ENCODE measurements at regions not wholly inside any gene's neighbourhood (a gene's known extent, or its start where the extent isn't known, plus 50 kb on each side); places are given as distances from the start of the nearest gene placed in this dataset.

DNA sequence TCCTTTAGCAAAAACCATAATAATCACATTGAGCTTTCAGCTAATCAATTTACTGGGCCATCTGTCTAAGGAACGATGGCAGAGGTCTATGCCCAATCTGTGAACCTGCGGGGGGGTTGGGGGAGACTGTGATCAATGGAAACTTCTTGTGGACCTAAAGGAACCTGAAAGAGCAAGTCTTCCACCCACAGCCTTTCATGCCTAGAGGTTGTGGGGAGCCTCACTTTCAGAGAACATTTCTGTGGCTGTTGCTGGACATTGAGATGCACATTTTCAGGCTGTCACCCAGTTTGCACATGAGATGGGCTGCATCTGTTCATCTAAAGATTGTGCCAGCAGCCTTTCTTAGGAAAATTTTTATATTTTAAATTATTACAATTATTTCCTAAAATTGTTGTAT, 310.0 kb upstream of the SPTLC3 start:
- no peak for DNase-seq (ENCODE audit: low read depth, low spot score)
- no peak overlapping the region for H3K9ac ChIP-seq (ENCODE audit: control insufficient read depth, extremely low read depth, insufficient read depth, low read length)
- H3K27me3 ChIP-seq (ENCODE audit: control insufficient read depth, extremely low read depth, insufficient read depth, low read length): no peaks in the 10 kb centered on the region
- no peak overlapping the region for H3K4me3 ChIP-seq (ENCODE audit: control insufficient read depth in 2 of 3, extremely low read depth in 1 of 3, insufficient read depth in 2 of 3, low read depth in 1 of 3, low read length in 3 of 3)
- no peaks in the 10 kb centered on the region for H3K9me1 ChIP-seq (ENCODE audit: control insufficient read depth, extremely low read depth, insufficient read depth, low read length)
- H3K36me3 ChIP-seq (ENCODE audit: control insufficient read depth in 2 of 2, extremely low read depth in 1 of 2, insufficient read depth in 2 of 2, low read length in 2 of 2): no peaks in the 10 kb centered on the region
- no peak overlapping the region for H3K4me2 ChIP-seq (ENCODE audit: control insufficient read depth, extremely low read depth, insufficient read depth, low read depth, low read length)
- no peaks in the 10 kb centered on the region for H3K9me3 ChIP-seq (ENCODE audit: control insufficient read depth, low read depth, low read length)
- H3K27ac ChIP-seq (ENCODE audit: control insufficient read depth, insufficient read depth, low read length): no peak overlapping the region
- no peaks in the 10 kb centered on the region for H3K79me2 ChIP-seq (ENCODE audit: control insufficient read depth, insufficient read depth, low read length)
- TF ChIP-seq, protein P1, sequence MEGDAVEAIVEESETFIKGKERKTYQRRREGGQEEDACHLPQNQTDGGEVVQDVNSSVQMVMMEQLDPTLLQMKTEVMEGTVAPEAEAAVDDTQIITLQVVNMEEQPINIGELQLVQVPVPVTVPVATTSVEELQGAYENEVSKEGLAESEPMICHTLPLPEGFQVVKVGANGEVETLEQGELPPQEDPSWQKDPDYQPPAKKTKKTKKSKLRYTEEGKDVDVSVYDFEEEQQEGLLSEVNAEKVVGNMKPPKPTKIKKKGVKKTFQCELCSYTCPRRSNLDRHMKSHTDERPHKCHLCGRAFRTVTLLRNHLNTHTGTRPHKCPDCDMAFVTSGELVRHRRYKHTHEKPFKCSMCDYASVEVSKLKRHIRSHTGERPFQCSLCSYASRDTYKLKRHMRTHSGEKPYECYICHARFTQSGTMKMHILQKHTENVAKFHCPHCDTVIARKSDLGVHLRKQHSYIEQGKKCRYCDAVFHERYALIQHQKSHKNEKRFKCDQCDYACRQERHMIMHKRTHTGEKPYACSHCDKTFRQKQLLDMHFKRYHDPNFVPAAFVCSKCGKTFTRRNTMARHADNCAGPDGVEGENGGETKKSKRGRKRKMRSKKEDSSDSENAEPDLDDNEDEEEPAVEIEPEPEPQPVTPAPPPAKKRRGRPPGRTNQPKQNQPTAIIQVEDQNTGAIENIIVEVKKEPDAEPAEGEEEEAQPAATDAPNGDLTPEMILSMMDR (optimal IDR thresholded peaks at IDR 0.05 in 1 of 3, IDR thresholded peaks at IDR 0.05 in 1 of 3, conservative IDR thresholded peaks at IDR 0.05 in 1 of 3; ENCODE audit: extremely low read depth in 1 of 3, insufficient read depth in 2 of 3, low read length in 3 of 3): no peak
- TF ChIP-seq EZH2 (IDR thresholded peaks at IDR 0.05; ENCODE audit: low read length): no peak
- H4K20me1 ChIP-seq (ENCODE audit: control insufficient read depth, extremely low read depth, insufficient read depth, low read length): no peaks in the 10 kb centered on the region
- no peaks in the 10 kb centered on the region for H3K4me1 ChIP-seq (ENCODE audit: control insufficient read depth, extremely low read depth, insufficient read depth, low read length)
- H2AFZ ChIP-seq (ENCODE audit: control insufficient read depth, low read length): no peak overlapping the region
- no peak for FAIRE-seq
- dilution Hi-C loops (cut with MboI; ENCODE audit: extremely low pct_ligation_motif_present, low sequenced_read_pairs): loop anchor here (25.0 kb wide), 1 partner anchor 413 kb away; no protein-coding TSS in a partner anchor

DNA sequence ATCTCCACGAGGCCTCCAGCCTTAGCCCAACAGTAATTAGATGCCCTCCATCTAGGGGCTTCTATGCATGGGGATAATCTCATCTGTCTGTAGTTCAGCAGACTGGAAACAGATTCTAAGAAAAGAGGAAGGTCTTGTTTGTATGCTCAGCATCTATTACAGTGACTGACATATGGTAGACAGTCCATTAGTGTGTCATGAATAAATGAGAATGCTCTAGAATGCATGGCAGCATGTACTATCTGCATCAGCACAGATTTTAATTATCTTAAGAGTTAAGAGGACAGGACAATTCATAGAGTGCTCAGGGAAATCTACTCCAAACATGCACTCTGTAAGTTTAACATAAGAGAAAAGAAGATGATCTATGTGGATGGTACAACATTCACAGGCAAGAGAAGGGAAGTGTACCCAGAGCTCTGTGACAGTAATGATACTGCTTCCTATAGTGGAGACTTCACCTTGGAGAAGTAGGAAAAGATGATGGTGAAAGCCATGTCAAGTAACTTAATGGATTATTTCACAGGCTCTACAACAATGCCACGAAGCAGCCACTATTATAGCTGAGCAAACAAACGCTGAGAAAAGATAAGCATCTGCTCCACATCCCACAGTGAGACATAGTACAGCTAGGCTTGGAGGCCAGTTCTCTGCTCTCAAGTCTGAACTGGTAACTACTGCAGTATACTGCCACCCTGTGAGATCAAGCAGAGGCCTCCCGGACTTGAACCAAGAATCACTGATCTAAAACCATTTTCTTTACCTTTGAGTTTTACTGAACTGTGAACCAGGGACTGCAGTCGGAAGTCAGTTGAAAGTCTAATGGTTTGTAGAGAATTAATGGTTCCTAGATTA, 309.2 kb upstream of the SPTLC3 start:
- H2AFZ ChIP-seq (ENCODE audit: control insufficient read depth, low read length): no peak overlapping the region
- no peaks in the 10 kb centered on the region for H4K20me1 ChIP-seq (ENCODE audit: control insufficient read depth, extremely low read depth, insufficient read depth, low read length)
- no peaks in the 10 kb centered on the region for H3K36me3 ChIP-seq (ENCODE audit: control insufficient read depth in 2 of 2, extremely low read depth in 1 of 2, insufficient read depth in 2 of 2, low read length in 2 of 2)
- H3K79me2 ChIP-seq (ENCODE audit: control insufficient read depth, insufficient read depth, low read length): no peaks in the 10 kb centered on the region
- DNase-seq (ENCODE audit: low read depth, low spot score) (no peak), FAIRE-seq (no peak)
- no peak overlapping the region for H3K27ac ChIP-seq (ENCODE audit: control insufficient read depth, insufficient read depth, low read length)
- H3K9me3 ChIP-seq (ENCODE audit: control insufficient read depth, low read depth, low read length): no peaks in the 10 kb centered on the region
- no peak overlapping the region for H3K4me3 ChIP-seq (ENCODE audit: control insufficient read depth in 2 of 3, extremely low read depth in 1 of 3, insufficient read depth in 2 of 3, low read depth in 1 of 3, low read length in 3 of 3)
- H3K27me3 ChIP-seq (ENCODE audit: control insufficient read depth, extremely low read depth, insufficient read depth, low read length): no peaks in the 10 kb centered on the region
- no peaks in the 10 kb centered on the region for H3K4me1 ChIP-seq (ENCODE audit: control insufficient read depth, extremely low read depth, insufficient read depth, low read length)
- no peak for TF ChIP-seq EZH2 (IDR thresholded peaks at IDR 0.05; ENCODE audit: low read length)
- TF ChIP-seq, protein P1 (optimal IDR thresholded peaks at IDR 0.05 in 1 of 3, IDR thresholded peaks at IDR 0.05 in 1 of 3, conservative IDR thresholded peaks at IDR 0.05 in 1 of 3; ENCODE audit: extremely low read depth in 1 of 3, insufficient read depth in 2 of 3, low read length in 3 of 3): no peak
- H3K9me1 ChIP-seq (ENCODE audit: control insufficient read depth, extremely low read depth, insufficient read depth, low read length): no peaks in the 10 kb centered on the region
- no peak overlapping the region for H3K9ac ChIP-seq (ENCODE audit: control insufficient read depth, extremely low read depth, insufficient read depth, low read length)
- H3K4me2 ChIP-seq (ENCODE audit: control insufficient read depth, extremely low read depth, insufficient read depth, low read depth, low read length): no peak overlapping the region
- dilution Hi-C loops (cut with MboI; ENCODE audit: extremely low pct_ligation_motif_present, low sequenced_read_pairs): loop anchor here (25.0 kb wide), 1 partner anchor 413 kb away; no protein-coding TSS in a partner anchor
